GOT3 (cell line): ENCODE measurements at regions not wholly inside any gene's neighbourhood (a gene's known extent, or its start where the extent isn't known, plus 50 kb on each side); places are given as distances from the start of the nearest gene placed in this dataset.
"Not testable (repeated sequence)": the region's sequence is repeated elsewhere in the genome, so short reads cannot be mapped to it uniquely, and the experiment has no call there.

Experiments
- DNase-seq: peaks from one replicate; lab custom pipeline; 2025; ENCODE audit warnings: mixed read lengths; lab: John Stamatoyannopoulos, UW

- no peak for DNase-seq
These were observed 149.7 kb upstream of the FBXL17 start for GRCh38 chr5:108531367-108532128.

GRCh38 chr5:108530706-108531105 lies 148.8 kb upstream of the FBXL17 start:
- DNase-seq: no peak

- DNase-seq: no peak
These were observed 147.5 kb upstream of the FBXL17 start for GRCh38 chr5:108529381-108529780.

- no peak for DNase-seq
These were observed 146.8 kb upstream of the FBXL17 start for GRCh38 chr5:108528655-108529054.

GRCh38 chr5:108524564-108524963 lies 142.7 kb upstream of the FBXL17 start:
- no peak for DNase-seq

- no peak for DNase-seq
These were observed 141.5 kb upstream of the FBXL17 start for GRCh38 chr5:108523360-108523759.

- DNase-seq: no peak
These were observed 140.1 kb upstream of the FBXL17 start for GRCh38 chr5:108521841-108522506.

- no peak for DNase-seq
These were observed 139.3 kb upstream of the FBXL17 start for GRCh38 chr5:108521011-108521700.

- DNase-seq: no peak
These were observed 134.9 kb upstream of the FBXL17 start for GRCh38 chr5:108516785-108517184.

- DNase-seq: no peak
These were observed 133.7 kb upstream of the FBXL17 start for GRCh38 chr5:108515517-108516105.

GRCh38 chr5:108508979-108509378 lies 127.1 kb upstream of the FBXL17 start:
- DNase-seq: no peak

- no peak for DNase-seq
These were observed 125.7 kb upstream of the FBXL17 start for GRCh38 chr5:108507631-108508030.

GRCh38 chr5:108505608-108506007 lies 123.7 kb upstream of the FBXL17 start:
- DNase-seq: no peak

- no peak for DNase-seq
These were observed 123.1 kb upstream of the FBXL17 start for GRCh38 chr5:108504974-108505373.

- no peak for DNase-seq
These were observed 122.1 kb upstream of the FBXL17 start for GRCh38 chr5:108503986-108504385.

GRCh38 chr5:108495615-108496014 lies 113.7 kb upstream of the FBXL17 start:
- DNase-seq: not testable (repeated sequence)

GRCh38 chr5:108487951-108488350 lies 106.1 kb upstream of the FBXL17 start:
- DNase-seq: no peak

- DNase-seq: no peak
These were observed 102.1 kb upstream of the FBXL17 start for GRCh38 chr5:108484035-108484434.

GRCh38 chr5:108481355-108481931 lies 99.5 kb upstream of the FBXL17 start:
- no peak for DNase-seq

- no peak for DNase-seq
These were observed 90.3 kb upstream of the FBXL17 start for GRCh38 chr5:108472237-108472636.

- DNase-seq: no peak
These were observed 85.7 kb upstream of the FBXL17 start for GRCh38 chr5:108467563-108467962.
